WI38 (cell line): ENCODE measurements at regions not wholly inside any gene's neighbourhood (a gene's known extent, or its start where the extent isn't known, plus 50 kb on each side); places are given as distances from the start of the nearest gene placed in this dataset.

Experiments
- H3K4me3 ChIP-seq: 2 replicates; pipeline ENCODE4 v1.5.1; 2011; ENCODE audit warnings: low read depth, mild to moderate bottlenecking, control low read depth, low read length
- TF ChIP-seq, protein P1 (sequence below): IDR thresholded peaks from 2 replicates; pipeline ENCODE4 v1.5.1; 2012; ENCODE audit warnings: low read depth, mild to moderate bottlenecking, control low read depth, low read length

DNA sequence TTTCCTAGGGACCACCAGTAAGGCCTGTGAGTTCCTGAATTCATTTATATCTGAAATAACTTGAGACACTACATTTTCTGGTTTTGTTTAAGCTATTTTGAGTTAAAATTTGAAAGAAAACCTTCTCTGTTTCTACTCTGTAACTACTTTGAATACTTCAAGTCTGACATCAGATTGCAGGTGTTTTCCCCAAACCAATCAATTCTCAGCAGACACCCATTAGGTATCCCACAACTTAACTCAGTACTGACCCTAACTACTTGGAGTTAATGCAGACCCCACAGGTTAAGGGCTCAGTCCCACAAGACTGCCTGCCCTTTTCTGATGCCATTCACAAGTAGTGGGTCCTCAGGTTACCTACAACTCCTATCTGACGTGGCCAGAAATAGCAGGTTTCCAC is 1100.0 kb upstream of the SLIT2 start:
- TF ChIP-seq, protein P1, sequence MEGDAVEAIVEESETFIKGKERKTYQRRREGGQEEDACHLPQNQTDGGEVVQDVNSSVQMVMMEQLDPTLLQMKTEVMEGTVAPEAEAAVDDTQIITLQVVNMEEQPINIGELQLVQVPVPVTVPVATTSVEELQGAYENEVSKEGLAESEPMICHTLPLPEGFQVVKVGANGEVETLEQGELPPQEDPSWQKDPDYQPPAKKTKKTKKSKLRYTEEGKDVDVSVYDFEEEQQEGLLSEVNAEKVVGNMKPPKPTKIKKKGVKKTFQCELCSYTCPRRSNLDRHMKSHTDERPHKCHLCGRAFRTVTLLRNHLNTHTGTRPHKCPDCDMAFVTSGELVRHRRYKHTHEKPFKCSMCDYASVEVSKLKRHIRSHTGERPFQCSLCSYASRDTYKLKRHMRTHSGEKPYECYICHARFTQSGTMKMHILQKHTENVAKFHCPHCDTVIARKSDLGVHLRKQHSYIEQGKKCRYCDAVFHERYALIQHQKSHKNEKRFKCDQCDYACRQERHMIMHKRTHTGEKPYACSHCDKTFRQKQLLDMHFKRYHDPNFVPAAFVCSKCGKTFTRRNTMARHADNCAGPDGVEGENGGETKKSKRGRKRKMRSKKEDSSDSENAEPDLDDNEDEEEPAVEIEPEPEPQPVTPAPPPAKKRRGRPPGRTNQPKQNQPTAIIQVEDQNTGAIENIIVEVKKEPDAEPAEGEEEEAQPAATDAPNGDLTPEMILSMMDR: no peak
- H3K4me3 ChIP-seq: no peak overlapping the region

DNA sequence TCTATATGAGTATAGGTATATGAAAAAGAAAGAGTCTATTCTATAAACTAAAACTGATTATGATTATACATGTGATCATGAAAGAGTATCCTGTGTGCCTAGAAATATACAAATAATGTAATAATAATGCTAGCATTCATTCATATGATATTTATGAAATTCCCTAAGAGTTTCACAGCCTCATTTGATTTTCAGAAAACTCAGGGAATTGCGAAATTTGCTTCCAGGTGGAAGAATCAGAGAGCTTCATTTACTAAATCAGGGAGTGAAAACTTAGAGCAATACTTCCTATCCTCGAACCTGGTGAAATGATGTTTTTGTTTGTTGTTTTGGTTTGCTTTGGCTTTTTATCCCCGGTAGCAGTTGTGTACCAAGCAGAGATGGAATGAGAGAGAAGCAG is 1105.7 kb upstream of the SLIT2 start:
- TF ChIP-seq, protein P1: no peak
- H3K4me3 ChIP-seq: no peak overlapping the region

DNA sequence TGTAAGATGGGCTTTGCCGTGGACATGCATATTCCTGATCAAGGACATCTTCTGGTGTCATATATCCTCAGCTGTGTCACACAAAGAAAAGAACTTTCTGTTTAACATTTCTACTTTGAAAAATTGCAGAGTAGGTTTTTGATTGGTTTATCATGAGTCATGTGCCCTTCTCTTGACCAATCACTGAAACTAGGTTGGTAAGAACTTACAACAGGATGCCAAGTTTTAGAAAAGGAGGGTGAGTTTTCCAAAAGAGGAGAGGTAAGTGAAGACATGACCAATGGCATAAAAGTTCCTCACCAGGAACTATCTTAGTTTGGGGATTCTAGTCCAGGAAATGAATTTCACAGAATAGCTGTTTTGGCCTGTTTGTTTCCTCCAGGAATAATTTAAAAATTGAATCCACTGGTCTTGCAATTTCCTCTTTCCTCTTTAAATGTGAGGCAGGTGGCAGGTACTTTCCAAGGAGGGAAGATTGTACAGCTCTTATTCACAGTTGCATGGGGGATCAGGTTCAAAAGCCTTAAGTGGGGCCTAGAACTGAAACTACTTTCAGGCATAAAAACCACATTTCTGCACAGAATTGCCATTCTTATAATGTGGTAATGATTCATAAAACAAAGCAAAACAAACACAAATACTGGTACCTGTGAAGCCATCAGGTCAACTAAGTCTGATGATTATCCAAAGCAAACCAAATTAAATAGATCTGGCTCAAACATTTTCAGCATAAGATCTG is 1114.5 kb upstream of the LCORL start:
- no peak overlapping the region for H3K4me3 ChIP-seq
- TF ChIP-seq, protein P1: no peak

DNA sequence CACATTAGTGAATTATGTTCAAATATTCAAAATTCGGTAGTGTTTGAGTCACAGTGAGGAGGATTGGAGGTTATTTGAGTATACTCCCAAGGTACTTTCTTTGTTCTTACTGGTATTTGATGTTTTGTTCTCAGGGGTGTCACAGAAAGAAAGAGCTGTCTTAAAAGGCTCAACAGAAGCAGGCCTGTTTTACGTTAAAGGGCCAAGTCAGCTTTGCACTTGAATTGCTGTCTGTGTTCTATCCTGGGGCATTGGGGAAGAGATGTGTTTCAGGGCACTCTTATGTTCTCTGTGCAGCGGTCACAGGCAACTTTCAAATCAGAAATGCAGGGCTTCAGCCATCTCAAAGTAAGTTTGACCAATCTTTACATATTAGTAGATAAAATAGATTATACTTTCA is 1113.1 kb upstream of the LCORL start:
- TF ChIP-seq, protein P1: no peak
- no peak overlapping the region for H3K4me3 ChIP-seq

DNA sequence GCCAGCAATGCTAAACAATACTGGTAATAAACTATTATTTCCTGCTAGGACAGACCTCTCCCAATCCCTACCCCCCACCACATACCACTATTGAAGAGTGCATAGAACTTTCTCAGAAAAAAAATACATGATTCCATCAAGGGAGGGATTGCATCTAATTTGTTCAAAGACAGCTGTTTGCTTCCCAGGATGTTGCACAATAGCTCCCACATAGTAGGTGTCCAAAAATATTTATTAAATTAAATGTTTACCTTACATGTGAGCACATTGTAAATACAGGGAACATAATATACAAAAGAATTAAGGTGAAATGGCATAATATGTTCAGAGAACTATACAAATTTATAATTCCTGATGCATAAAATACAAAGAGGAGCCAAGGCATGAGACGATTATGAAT is 1111.8 kb upstream of the LCORL start:
- H3K4me3 ChIP-seq: no peak overlapping the region
- TF ChIP-seq, protein P1: no peak

DNA sequence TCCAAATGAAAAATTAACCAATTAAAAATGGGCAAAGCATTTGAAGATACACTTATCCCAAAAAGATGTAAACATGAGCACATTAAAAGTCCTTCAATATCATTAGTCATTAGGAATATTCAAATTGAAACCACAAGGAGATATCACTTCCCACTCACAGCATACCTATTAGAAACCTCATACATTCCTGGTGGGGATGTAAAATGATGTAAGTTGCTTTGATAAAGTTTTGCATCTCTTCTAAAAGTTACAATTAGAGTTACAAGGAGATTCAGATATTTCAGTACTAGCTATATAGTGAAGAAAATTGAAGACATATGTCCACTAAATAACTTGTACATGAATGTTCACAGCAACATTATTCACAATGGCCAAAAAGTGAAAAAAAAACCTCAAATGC is 1109.3 kb upstream of the LCORL start:
- no peak overlapping the region for H3K4me3 ChIP-seq
- TF ChIP-seq, protein P1: no peak

DNA sequence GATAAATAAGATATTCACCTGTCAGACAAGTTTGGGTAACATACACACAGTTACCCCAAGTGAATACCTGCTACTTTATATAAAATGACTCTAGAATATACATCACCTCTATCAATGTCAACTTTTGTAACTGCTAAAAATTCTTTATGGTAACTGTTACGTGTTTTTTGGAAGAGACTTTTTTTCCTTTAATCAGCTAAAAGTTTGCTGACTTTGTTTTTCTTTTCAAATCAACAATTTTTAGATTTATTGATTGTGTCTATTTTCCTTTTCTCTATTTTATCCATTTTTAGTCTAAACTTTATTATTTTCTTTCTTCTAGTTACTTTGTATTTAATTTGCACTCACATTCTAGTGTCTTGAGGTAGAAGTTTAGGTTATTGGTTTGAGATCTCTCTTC is 1106.6 kb upstream of the LCORL start:
- H3K4me3 ChIP-seq: no peak overlapping the region
- TF ChIP-seq, protein P1: no peak
